Neutrophil (primary cell): ENCODE measurements at regions not wholly inside any gene's neighbourhood (a gene's known extent, or its start where the extent isn't known, plus 50 kb on each side); places are given as distances from the start of the nearest gene placed in this dataset.

ENCODE experiments used
- H3K27ac ChIP-seq: fragments of 200-600 bp; sonication (generic); 2 replicates; pipeline ENCODE4 v1.5.1; 2016; ENCODE audit warnings: mild to moderate bottlenecking, moderate library complexity
- H3K27me3 ChIP-seq: fragments of 200-600 bp; sonication (generic); 2 replicates; pipeline ENCODE4 v1.6.0; 2016; ENCODE audit warnings: mild to moderate bottlenecking
- H3K36me3 ChIP-seq: fragments of 200-600 bp; sonication (generic); 2 replicates; pipeline ENCODE4 v1.5.1; 2017
- H3K4me1 ChIP-seq, 2 experiments: fragments of 200-600 bp in 1 of 2; sonication (generic) in 1 of 2; 1 replicate in 1 of 2; 2 replicates in 1 of 2; pipeline versions ENCODE4 v1.5.1 to v1.6.1; 2013 to 2016; ENCODE audit warnings: low read depth in 1 of 2, low read length in 1 of 2, mild to moderate bottlenecking in 1 of 2, moderate library complexity in 1 of 2; ENCODE audit not compliant: control insufficient read depth in 1 of 2, insufficient read depth in 1 of 2
- H3K4me3 ChIP-seq, 2 experiments: fragments of 200-600 bp in 1 of 2; sonication (generic) in 1 of 2; 1 replicate in 1 of 2; 2 replicates in 1 of 2; pipeline ENCODE4 v1.5.1; 2013 to 2016; ENCODE audit warnings: low read depth in 1 of 2, low read length in 1 of 2, mild to moderate bottlenecking in 1 of 2, moderate library complexity in 1 of 2
- H3K9me3 ChIP-seq: fragments of 200-600 bp; sonication (generic); 2 replicates; pipeline ENCODE4 v1.5.1; 2016
- TF ChIP-seq, protein P1 (sequence below): fragments of 200-600 bp; sonication (generic); IDR thresholded peaks from 2 replicates; pipeline ENCODE4 v1.5.1; 2016; ENCODE audit warnings: antibody characterized with exemption

DNA sequence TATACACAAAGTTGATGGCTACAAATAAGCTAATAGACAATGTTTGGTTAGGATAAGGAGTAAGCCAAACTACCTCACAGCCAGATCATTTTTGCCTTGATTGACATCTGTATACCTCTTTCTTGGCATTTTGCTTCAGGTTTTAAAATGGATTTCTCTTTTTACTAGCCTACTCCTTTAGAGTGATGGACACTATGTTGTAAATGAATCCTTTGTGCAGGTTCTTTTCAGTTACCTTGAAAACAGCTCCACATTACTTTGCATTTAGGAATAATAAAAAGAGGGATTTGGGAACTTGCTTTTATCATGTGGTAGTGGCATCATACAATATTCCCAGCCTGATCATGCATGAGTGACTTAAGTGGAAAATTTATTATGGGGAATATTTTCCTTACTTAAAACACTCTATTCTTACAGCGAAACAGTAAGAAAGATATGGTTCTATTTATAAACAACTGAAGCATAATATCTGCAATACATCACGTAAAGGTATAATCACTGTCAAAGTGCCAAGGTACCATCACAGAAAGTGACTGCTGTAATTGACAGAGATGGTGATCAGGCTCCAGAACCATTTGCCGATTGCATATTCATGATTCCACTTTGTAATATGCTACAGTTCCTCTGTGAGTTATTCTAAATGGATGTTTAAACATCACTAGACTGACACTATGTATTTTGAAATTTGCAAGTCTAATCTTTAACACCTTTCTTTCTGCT, 327.0 kb downstream of the DMRTA1 start:
- TF ChIP-seq, protein P1, sequence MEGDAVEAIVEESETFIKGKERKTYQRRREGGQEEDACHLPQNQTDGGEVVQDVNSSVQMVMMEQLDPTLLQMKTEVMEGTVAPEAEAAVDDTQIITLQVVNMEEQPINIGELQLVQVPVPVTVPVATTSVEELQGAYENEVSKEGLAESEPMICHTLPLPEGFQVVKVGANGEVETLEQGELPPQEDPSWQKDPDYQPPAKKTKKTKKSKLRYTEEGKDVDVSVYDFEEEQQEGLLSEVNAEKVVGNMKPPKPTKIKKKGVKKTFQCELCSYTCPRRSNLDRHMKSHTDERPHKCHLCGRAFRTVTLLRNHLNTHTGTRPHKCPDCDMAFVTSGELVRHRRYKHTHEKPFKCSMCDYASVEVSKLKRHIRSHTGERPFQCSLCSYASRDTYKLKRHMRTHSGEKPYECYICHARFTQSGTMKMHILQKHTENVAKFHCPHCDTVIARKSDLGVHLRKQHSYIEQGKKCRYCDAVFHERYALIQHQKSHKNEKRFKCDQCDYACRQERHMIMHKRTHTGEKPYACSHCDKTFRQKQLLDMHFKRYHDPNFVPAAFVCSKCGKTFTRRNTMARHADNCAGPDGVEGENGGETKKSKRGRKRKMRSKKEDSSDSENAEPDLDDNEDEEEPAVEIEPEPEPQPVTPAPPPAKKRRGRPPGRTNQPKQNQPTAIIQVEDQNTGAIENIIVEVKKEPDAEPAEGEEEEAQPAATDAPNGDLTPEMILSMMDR: no peak
- H3K27ac ChIP-seq: no peak overlapping the region
- no peaks in the 10 kb centered on the region for H3K36me3 ChIP-seq
- no peaks in the 10 kb centered on the region for H3K27me3 ChIP-seq
- H3K4me3 ChIP-seq: no peak overlapping the region
- H3K4me1 ChIP-seq: no peaks in the 10 kb centered on the region
- H3K9me3 ChIP-seq: no peaks in the 10 kb centered on the region

GRCh38 chr9:22790329-22790728, 343.7 kb downstream of the DMRTA1 start:
- Histone ChIP-seq H3K9me3 (no peaks in the 10 kb centered on the region), H3K27me3 (no peaks in the 10 kb centered on the region), H3K4me3 (no peak overlapping the region), H3K27ac (no peak overlapping the region), H3K36me3 (no peaks in the 10 kb centered on the region), H3K4me1 (no peaks in the 10 kb centered on the region)
- TF ChIP-seq, protein P1: no peak

DNA sequence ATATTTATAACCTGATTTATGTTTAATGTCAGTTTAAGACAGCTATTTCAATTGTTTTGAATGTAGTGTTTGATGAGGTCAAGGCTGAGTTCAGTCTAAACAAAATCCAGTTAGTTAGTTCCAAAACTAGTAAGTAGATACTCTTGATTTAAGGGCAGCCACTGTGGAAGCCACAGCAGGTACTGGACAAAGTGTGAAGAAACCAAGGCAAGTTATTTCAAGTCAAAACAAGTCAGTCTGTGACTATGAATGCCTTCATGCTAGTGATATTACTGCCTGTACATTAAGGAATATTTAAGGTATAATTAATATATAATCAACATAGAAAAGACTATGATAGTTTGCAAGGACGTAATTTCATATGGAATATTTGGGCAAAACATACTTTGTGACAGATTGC, 362.3 kb downstream of the DMRTA1 start:
- no peaks in the 10 kb centered on the region for H3K9me3 ChIP-seq
- H3K4me1 ChIP-seq: no peaks in the 10 kb centered on the region
- H3K36me3 ChIP-seq: no peaks in the 10 kb centered on the region
- H3K27me3 ChIP-seq: no peaks in the 10 kb centered on the region
- no peak overlapping the region for H3K27ac ChIP-seq
- TF ChIP-seq, protein P1: no peak
- no peak overlapping the region for H3K4me3 ChIP-seq

- Histone ChIP-seq H3K4me3 (no peak overlapping the region), H3K27me3 (no peaks in the 10 kb centered on the region), H3K27ac (no peak overlapping the region), H3K36me3 (no peaks in the 10 kb centered on the region), H3K4me1 (no peaks in the 10 kb centered on the region), H3K9me3 (no peaks in the 10 kb centered on the region)
- TF ChIP-seq, protein P1: no peak
Observed at GRCh38 chr9:22809371-22809770, 362.7 kb downstream of the DMRTA1 start.

GRCh38 chr9:22813529-22813928, 366.9 kb downstream of the DMRTA1 start:
- Histone ChIP-seq H3K36me3 (no peaks in the 10 kb centered on the region), H3K4me1 (no peaks in the 10 kb centered on the region), H3K27me3 (no peaks in the 10 kb centered on the region), H3K27ac (no peak overlapping the region), H3K9me3 (no peaks in the 10 kb centered on the region), H3K4me3 (no peak overlapping the region)
- TF ChIP-seq, protein P1: no peak
